HepG2 (cell line): ENCODE measurements at regions not wholly inside any gene's neighbourhood (a gene's known extent, or its start where the extent isn't known, plus 50 kb on each side); places are given as distances from the start of the nearest gene placed in this dataset.

ENCODE experiments used
- ATAC-seq: fragments of 200-7000 bp; cut with Tn5 transposase; 3 replicates; pipeline ENCODE4 v1.9.1; 2020; ENCODE audit warnings: mild to moderate bottlenecking, moderate library complexity
- BruUV-seq: library from RNA; stranded (reverse); fragments of 400-500 nt; replicated peaks from 2 replicates; lab custom pipeline; 2021; lab: Mats Ljungman, UMichigan
- CTCF ChIA-PET: fragments of 300-600 bp; formaldehyde crosslinking; extraction: SDS; loops from one replicate; lab custom pipeline; 2021; ENCODE audit warnings: low total read pairs, inconsistent platforms, low intra/inter-chr PET ratio; lab: Yijun Ruan, JAX
- POLR2A ChIA-PET: fragments of 350-600 bp; sonication (Branson Sonifier 250); formaldehyde crosslinking; loops from one replicate; lab custom pipeline; 2020; ENCODE audit warnings: antibody characterized with exemption, inconsistent platforms; lab: Yijun Ruan, JAX
- DNase-seq: peaks from one replicate; pipeline ENCODE4 v3.0.0-alpha.2; 2015; ENCODE audit warnings: low spot score
- FAIRE-seq: peaks from 3 replicates; lab custom pipeline; 2011; peaks lifted over from hg19 to GRCh38; lab: Jason Lieb, UNC
- H2AFZ ChIP-seq: one replicate; pipeline ENCODE4 v1.6.1; 2011; ENCODE audit warnings: low read length, inconsistent platforms
- H3K27ac ChIP-seq: fragments of 300-600 bp; 3 replicates; pipeline ENCODE4 v1.8.0; 2011; ENCODE audit warnings: mixed run types, mild to moderate bottlenecking, mixed read lengths, low read length, inconsistent platforms; ENCODE audit not compliant: insufficient read depth; ENCODE audit errors: extremely low read length
- H3K27me3 ChIP-seq, 2 experiments: fragments of 200-600 bp in 1 of 2; 2 replicates in 1 of 2; 3 replicates in 1 of 2; pipeline versions ENCODE4 v1.6.0 to v1.8.0; 2011; ENCODE audit warnings: low read length in 2 of 2, mild to moderate bottlenecking in 2 of 2, moderate library complexity in 2 of 2, inconsistent platforms in 1 of 2; ENCODE audit not compliant: insufficient read depth in 2 of 2, control insufficient read depth in 1 of 2
- H3K36me3 ChIP-seq, 2 experiments: fragments of 200-600 bp in 1 of 2; replicated peaks in 1 of 2; 2 replicates in 1 of 2; 3 replicates in 1 of 2; pipeline versions ENCODE4 v1.5.1 to v1.8.0; 2011; ENCODE audit warnings: low read length in 2 of 2, inconsistent platforms in 1 of 2; ENCODE audit not compliant: insufficient read depth in 2 of 2, control insufficient read depth in 1 of 2
- H3K4me1 ChIP-seq: 2 replicates; pipeline ENCODE4 v1.5.1; 2012; ENCODE audit warnings: low read length, inconsistent platforms; ENCODE audit not compliant: insufficient read depth
- H3K4me2 ChIP-seq: 2 replicates; pipeline ENCODE4 v1.6.0; 2011; ENCODE audit warnings: low read depth, low read length, inconsistent platforms
- H3K4me3 ChIP-seq, 3 experiments: fragments of 200-600 bp in 1 of 3; sonication (generic), shearing (Covaris generic) in 1 of 3; replicated peaks in 1 of 3; 2 replicates each; pipeline ENCODE4 v1.5.1; 2011 to 2016; ENCODE audit warnings: low read length in 3 of 3, inconsistent platforms in 2 of 3, low read depth in 2 of 3, mild to moderate bottlenecking in 2 of 3, control low read depth in 1 of 3, mixed read lengths in 1 of 3; ENCODE audit not compliant: insufficient read depth in 1 of 3
- H3K79me2 ChIP-seq: one replicate; pipeline ENCODE4 v1.6.1; 2011; ENCODE audit warnings: low read length, inconsistent platforms; ENCODE audit not compliant: insufficient read depth
- H3K9ac ChIP-seq: 2 replicates; pipeline ENCODE4 v1.6.0; 2011; ENCODE audit warnings: mild to moderate bottlenecking, low read depth, low read length, inconsistent platforms; ENCODE audit not compliant: insufficient read depth
- H3K9me3 ChIP-seq: 2 replicates; pipeline ENCODE4 v1.5.1; 2012; ENCODE audit warnings: mild to moderate bottlenecking, low read length
- H4K20me1 ChIP-seq: 2 replicates; pipeline ENCODE4 v1.6.0; 2011; ENCODE audit warnings: inconsistent platforms, mild to moderate bottlenecking, low read length, moderate library complexity; ENCODE audit not compliant: insufficient read depth
- PBX3 ChIP-seq: sonication (generic); formaldehyde crosslinking; IDR thresholded peaks from 2 replicates; pipeline ENCODE4 v1.8.1; 2023; ENCODE audit warnings: missing genetic modification reagents, inconsistent platforms, borderline replicate concordance
- SAFB2 ChIP-seq: sonication (generic); formaldehyde crosslinking; IDR thresholded peaks from 2 replicates; pipeline ENCODE4 v1.5.1; 2020; ENCODE audit warnings: missing genetic modification reagents, low read depth, mild to moderate bottlenecking, borderline replicate concordance
- SP4 ChIP-seq: sonication (generic); formaldehyde crosslinking; IDR thresholded peaks from 2 replicates; pipeline ENCODE4 v1.8.1; 2023; ENCODE audit warnings: mild to moderate bottlenecking, missing genetic modification reagents
- STAT5B ChIP-seq: sonication (generic); formaldehyde crosslinking; IDR thresholded peaks from 2 replicates; pipeline ENCODE4 v1.4.0; 2020; ENCODE audit warnings: missing genetic modification reagents
- TAF15 ChIP-seq: fragments of 200-400 bp; formaldehyde crosslinking; IDR thresholded peaks from one replicate; pipeline ENCODE4 v1.6.1; 2018; ENCODE audit warnings: mild to moderate bottlenecking, low read depth, low read length; ENCODE audit not compliant: poor library complexity, severe bottlenecking
- TBP ChIP-seq: sonication (generic); formaldehyde crosslinking; IDR thresholded peaks from 2 replicates; pipeline ENCODE4 v1.5.0; 2020; ENCODE audit warnings: missing genetic modification reagents
- ZBTB33 ChIP-seq: sonication (generic); formaldehyde crosslinking; IDR thresholded peaks from 2 replicates; pipeline ENCODE4 v1.4.0; 2020; ENCODE audit warnings: missing genetic modification reagents
- ZBTB39 ChIP-seq: sonication (generic); formaldehyde crosslinking; IDR thresholded peaks from 2 replicates; pipeline ENCODE4 v1.5.0; 2020; ENCODE audit warnings: missing genetic modification reagents
- ZNF710 ChIP-seq: sonication (generic); formaldehyde crosslinking; IDR thresholded peaks from 2 replicates; pipeline ENCODE4 v1.5.0; 2020; ENCODE audit warnings: mild to moderate bottlenecking, missing genetic modification reagents, borderline replicate concordance
- ZNF777 ChIP-seq: sonication (generic); formaldehyde crosslinking; IDR thresholded peaks from 2 replicates; pipeline ENCODE4 v1.4.0; 2020; ENCODE audit warnings: missing genetic modification reagents
- WGBS: methylation state at CpG from one replicate; pipeline ENCODE4 v1.1.6; 2017; ENCODE audit warnings: low lambda C conversion rate; 5-methylcytosine and 5-hydroxymethylcytosine counted together
- in situ Hi-C: cut with HindIII; loops from 2 replicates; pipeline ENCODE4 v1.10.0; 2017; ENCODE audit warnings: low pct_unique_long_range_greater_than_20kb; ENCODE audit not compliant: extremely low pct_ligation_motif_present
- intact Hi-C: fragments of 100-400 bp; cut with micrococcal nuclease; formaldehyde crosslinking; loops from one replicate; pipeline ENCODE4 v1.10.0; 2022; ENCODE audit not compliant: unreplicated experiment

- H3K27me3 ChIP-seq: no peaks in the 10 kb centered on the region
- DNase-seq (no peak), ATAC-seq (no peak), FAIRE-seq (no peak)
- no peaks in the 10 kb centered on the region for H3K36me3 ChIP-seq
- 3% methylated on average over 5 of the region's 5 CpGs for WGBS
- H3K9me3 ChIP-seq: no peaks in the 10 kb centered on the region
- in situ Hi-C loops: no loop called here
- H3K79me2 ChIP-seq: no peaks in the 10 kb centered on the region
- intact Hi-C loops: no loop called here
- no peak overlapping the region for H3K4me3 ChIP-seq
- no peaks in the 10 kb centered on the region for H4K20me1 ChIP-seq
- TF ChIP-seq ZNF710 (CRISPR knock-in tag) (no peak), STAT5B (CRISPR knock-in tag) (no peak), TBP (CRISPR knock-in tag) (no peak), SAFB2 (CRISPR knock-in tag) (no peak), SP4 (CRISPR knock-in tag) (no peak), ZNF777 (CRISPR knock-in tag) (no peak), TAF15 (no peak), ZBTB33 (CRISPR knock-in tag) (no peak), ZBTB39 (CRISPR knock-in tag) (no peak), PBX3 (CRISPR knock-in tag) (no peak)
- no peak overlapping the region for H3K4me2 ChIP-seq
- ChIA-PET CTCF (no interaction called here), POLR2A (no interaction called here)
- no peak overlapping the region for H3K9ac ChIP-seq
- H3K27ac ChIP-seq: no peak overlapping the region
- no peak overlapping the region for H2AFZ ChIP-seq
- BruUV-seq: no TSS peak
- no peaks in the 10 kb centered on the region for H3K4me1 ChIP-seq
Measured at GRCh38 chr12:127431594-127431993, 835.4 kb upstream of the TMEM132C start.
